GM18505 (cell line): ENCODE measurements at regions not wholly inside any gene's neighbourhood (a gene's known extent, or its start where the extent isn't known, plus 50 kb on each side); places are given as distances from the start of the nearest gene placed in this dataset.
"Not testable (repeated sequence)": the region's sequence is repeated elsewhere in the genome, so short reads cannot be mapped to it uniquely, and the experiment has no call there.

Experiments
- ATAC-seq: cut with Tn5 transposase; IDR thresholded peaks from one replicate; pipeline ENCODE4 v1.9.1; 2021; ENCODE audit not compliant: unreplicated experiment
- POLR2A ChIP-seq: IDR thresholded peaks from 4 replicates; pipeline ENCODE4 v1.6.1; 2011; ENCODE audit warnings: borderline replicate concordance; ENCODE audit not compliant: insufficient read depth, insufficient read length; ENCODE audit errors: extremely low read depth

DNA sequence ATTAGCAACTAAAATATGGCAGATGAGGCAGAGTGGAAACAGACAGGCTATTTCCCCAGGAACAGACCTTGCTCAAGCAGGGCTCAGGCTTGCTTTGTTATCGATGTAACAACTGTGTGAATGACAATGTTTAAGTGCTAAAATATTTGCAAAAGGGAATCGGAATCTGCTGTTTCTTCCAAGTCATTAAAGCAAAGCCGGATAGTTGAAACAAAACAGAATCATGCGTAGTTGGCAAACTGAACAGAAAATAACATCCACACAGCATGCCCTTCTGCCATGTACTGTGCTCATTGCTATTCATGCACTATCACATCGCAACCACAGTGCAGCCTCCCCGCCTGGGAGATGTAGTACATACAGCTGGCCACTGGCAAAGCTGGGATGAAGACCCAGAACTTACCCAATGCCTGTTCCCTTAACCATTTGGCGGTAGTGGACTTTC lies 799.1 kb downstream of the DIAPH3 start:
- no peak for ATAC-seq
- TF ChIP-seq POLR2A = no peak

DNA sequence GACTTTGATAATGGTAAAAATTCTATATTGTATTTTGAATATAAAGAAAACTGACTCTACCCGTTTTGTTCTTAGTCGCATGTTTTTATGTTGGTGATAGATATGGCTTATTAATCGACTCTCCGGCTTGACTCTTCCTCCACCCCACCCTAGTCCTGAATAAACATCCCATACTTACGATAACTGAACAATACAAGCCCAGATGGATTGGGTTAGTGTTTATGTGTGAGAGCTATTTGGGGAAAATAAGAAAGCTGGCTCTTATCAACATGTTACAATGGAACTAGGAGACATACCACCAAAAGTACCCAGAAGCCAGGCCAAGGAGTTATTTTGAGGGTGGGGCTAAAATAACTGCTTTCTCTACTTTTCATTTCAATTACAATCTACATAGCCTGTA lies 796.3 kb downstream of the DIAPH3 start:
- no peak for TF ChIP-seq POLR2A
- ATAC-seq = no peak

DNA sequence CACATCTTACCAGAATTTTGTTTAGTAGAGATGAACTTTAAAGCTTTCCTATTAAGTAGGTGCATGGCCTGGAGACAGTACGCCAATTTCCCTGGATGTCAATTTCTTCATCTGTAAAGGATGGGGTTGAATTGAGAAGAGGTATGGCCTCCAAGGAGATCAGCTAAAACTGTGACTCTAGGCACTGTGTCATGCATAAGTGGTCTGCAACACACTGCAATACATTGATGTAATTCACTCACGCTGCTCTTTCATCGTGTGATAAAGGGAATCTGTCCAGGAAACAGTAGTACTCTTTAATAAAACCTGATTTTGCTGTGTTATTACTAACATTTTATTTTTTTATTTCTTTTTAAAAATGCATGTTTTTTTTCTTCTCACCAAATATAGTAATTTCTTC lies 795.8 kb downstream of the DIAPH3 start:
- TF ChIP-seq POLR2A = no peak
- no peak for ATAC-seq

DNA sequence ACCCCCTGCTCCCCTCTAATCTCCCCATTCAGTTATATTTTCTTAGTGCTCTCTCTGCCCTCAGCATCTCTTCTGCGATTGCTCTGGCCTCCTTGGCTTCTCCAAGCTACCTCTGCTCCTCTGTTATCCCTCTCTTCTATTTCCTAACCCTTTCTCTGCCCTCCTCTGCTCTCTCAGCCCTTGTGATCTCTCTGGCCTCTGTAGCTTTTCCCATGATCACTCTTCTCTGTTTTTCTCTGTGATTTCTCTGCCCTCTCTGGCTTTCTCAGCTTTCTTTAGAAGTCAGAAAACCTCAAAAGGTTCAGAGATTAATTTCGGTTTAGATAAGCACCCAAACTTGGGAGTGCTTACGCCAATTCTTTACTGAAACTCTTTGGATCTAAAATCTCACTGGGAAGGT lies 795.0 kb downstream of the DIAPH3 start:
- no peak for TF ChIP-seq POLR2A
- ATAC-seq = no peak

DNA sequence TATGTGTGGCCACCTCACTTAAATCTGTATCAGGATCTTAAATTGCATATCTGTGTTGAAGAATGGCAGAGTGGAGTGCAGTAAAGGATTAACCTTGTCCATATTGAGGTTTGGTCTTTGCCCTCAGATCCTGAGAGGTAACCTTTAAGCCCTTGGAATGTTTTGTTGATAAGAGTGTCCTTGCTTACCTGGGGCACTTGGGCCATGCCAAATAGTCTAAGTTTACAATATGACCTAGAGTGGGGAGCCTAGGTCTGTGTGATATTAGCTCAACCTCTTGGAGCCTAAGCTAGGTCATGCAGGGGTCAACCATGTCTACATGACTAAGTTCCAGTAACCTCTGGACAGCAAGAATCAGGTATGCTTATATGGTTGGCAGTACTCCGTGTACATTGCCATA lies 792.5 kb downstream of the DIAPH3 start:
- no peak for TF ChIP-seq POLR2A
- no peak for ATAC-seq

DNA sequence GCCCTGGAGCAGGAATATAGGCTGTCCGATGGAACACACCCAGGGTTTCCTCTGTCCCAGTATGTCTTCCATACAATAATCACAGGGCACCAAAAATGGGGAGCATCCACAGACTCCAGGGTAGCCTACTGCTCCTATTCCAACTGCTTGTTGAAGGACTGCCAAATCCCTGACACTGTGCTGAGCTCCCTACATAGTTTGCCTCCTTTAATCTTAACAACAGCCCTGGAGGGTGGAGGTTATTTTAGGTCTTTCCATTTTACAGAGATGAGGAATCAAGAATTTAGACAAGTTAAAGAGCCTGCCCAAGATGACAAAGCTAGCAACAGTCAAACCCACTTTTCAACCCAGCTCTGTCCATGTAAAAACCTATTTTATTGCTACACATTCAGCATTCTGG lies 790.4 kb downstream of the DIAPH3 start:
- TF ChIP-seq POLR2A = no peak
- no peak for ATAC-seq

DNA sequence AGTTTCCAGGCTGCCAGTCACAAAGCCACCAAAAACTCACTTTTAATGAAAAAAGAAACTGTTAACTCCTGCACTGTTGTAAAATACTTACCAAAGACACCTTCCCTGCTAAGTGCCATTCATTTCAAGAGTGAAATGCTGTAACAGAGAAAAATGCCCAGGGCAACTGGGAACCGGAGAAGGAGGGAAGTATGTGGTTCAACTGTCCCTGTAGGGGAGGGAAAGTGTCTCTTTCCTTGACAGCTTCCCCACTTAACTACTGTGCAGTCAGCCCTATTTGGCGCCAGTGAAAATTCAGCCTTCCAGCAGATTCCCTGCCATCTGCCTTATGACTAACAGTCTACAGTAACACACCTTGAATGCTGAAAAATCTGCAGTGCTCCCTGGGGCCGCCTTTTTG lies 789.0 kb downstream of the DIAPH3 start:
- ATAC-seq = no peak
- no peak for TF ChIP-seq POLR2A

DNA sequence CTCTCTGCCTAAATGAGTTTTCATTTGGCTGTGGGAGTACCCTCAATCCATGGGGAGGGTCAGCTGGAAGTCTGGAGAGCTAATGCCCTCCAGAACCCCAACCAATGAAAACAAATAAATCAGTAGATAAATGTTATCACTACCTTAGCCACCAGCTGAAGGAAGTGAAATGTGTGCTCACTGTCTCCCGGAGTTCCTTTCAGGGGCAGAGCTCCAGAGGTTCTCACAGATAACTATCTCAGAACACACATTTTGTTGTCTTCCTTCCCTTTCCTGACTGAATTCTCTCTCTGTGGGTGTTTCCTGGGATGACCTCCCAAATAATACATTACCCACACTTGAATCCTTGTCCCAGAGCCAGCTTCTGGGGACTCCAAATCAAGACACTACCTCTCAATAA lies 779.6 kb downstream of the DIAPH3 start:
- no peak for ATAC-seq
- no peak for TF ChIP-seq POLR2A

DNA sequence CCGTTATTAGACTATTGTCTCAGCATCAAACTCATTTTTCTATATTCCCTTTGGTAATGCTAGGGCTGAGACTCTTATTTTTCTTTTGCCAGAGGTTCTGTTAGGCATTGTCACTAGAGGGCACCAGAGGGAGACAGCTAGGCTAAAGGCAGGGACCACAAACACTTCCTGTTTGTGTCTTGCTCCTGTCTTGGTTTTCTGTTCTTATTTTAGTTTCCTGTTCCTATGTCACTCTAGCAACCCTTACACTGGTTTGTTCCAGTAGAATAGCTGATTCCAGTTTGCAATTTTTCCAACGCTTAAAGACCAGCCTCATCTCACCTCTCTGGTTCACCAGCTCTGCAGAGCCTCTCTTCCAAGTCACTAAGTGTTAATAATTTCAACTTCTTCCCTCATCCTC lies 772.0 kb downstream of the DIAPH3 start:
- ATAC-seq = peak; percentile 98
- TF ChIP-seq POLR2A = no peak

DNA sequence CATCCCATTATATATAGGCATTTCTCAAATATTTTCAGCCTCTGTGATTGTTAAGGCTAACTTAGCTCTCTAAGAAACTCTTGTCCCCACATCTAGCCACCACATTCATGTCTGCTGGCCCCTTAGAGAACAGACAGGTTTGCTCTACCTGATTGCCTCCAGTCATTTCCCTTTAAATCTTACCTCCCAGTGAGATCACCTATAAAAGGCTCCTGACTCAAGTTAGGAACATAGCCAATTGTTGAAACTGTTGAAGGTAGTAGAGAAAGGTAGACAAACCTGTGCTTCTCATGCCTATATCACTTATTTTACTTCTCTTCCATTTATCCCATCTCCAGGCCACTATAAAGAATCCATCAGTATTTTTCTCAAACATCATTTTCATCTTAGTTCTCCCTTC lies 771.4 kb downstream of the DIAPH3 start:
- ATAC-seq = no peak
- no peak for TF ChIP-seq POLR2A

DNA sequence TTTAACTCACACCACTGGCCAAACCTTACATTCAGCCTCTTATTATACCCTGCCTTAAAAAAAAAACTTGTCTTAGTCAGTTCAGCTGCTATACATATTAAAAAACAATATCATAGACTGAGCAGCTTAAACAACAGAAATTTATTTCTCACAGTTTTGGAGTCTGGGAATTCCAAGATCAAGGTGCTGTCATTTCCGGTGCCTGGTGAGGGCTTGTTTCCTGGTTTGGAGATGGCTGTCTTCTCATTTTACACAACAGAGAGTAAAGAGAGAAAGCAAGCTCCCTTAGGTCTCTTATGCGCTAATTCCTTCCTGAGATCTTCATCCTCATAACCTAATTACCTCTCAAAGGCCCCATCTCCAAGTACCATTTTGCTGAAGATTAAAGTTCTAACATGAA lies 769.2 kb downstream of the DIAPH3 start:
- no peak for TF ChIP-seq POLR2A
- no peak for ATAC-seq

DNA sequence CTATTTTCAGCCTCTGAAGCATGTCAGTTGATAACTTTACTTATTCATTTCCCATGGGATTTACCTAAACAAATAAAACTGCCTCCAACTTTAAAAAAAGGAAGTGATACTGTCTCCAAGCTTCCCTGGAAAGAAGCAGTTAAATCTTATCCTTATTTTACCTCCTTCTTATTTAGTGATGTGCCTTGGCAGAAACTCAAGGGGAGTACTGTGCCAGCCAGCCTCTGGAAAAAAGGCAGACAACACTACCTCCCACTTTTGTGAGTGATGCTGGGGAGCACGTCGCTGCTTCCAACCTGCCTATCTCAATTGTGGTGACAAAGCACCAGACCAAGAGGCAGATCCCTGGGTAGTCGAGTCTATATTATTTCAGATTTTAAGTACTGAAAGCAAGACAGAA lies 765.6 kb downstream of the DIAPH3 start:
- TF ChIP-seq POLR2A = no peak
- ATAC-seq = no peak

DNA sequence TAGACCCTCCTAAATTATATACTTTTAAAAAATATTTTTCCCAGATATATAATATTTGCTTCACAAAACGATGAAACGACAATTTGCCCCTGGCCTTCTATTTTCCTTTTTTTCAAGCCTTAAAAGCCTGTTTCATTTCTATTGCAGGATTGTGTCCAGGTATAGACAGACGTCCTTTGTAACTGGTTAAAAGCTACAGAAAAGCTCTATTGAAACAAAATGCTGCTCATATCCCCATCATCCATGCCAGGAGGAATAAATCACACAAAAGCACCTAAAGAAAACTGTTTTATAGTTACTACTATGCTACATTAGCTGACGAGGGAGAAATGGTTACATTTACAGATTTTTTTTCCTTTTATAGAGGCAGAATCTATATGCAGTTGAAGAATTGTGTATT lies 765.1 kb downstream of the DIAPH3 start:
- ATAC-seq = no peak
- TF ChIP-seq POLR2A = no peak

DNA sequence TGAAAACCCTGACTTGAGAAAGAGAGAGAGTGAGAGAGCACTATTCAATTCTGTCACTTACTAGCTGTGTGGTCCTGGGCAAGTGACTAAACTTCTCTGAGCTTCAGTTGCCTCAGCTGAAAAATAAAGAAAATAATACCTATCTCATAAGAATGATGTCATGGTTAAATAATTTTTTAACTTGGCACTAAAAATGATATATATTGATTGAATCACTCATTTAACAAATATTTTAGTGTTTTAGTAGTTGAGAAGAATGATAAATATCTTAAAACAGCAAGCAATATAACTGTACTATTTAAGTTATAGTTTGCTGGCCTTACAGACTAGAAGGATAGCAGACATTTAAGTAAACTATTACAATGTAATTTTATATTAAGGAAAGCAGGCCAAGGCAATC lies 764.2 kb downstream of the DIAPH3 start:
- no peak for ATAC-seq
- no peak for TF ChIP-seq POLR2A

DNA sequence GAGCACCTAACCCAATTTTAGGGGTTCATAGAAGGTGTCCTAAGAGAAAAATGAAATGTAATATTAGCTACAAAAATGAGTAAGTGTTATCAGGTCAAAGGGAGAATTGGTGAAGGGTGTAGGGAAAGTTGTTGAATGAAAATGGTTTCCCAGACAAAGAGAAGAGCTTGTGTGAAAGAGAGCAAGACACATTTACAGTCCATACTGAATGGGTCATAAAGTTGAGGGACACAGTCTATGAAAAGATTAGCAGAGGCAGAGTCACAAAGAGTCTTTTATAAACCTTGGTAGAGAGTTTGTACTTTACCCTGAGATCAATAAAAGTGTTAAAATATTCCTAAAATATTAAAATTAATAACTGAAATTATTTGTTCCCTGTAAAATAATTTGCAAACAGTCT lies 759.4 kb downstream of the DIAPH3 start:
- no peak for ATAC-seq
- TF ChIP-seq POLR2A = no peak

DNA sequence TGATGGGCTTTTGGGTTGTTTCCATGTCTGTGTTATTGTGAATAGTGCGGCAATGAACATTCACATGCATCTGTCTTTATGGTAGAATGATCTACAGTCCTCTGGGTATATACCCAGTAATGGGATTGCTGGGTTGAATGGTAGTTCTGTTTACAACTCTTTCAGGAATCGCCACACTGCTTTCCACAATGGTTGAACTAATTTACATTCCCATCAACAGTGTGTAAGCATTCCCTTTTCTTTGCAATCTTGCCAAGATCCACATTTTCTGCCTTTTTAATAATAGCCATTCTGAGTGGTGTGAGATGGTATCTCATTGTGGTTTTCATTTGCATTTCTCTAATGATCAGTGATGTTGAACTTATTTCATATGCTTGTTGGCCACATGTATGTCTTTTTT lies 756.5 kb downstream of the DIAPH3 start:
- not testable (repeated sequence) for ATAC-seq
